IMR-90 (cell line): ENCODE measurements at regions not wholly inside any gene's neighbourhood (a gene's known extent, or its start where the extent isn't known, plus 50 kb on each side); places are given as distances from the start of the nearest gene placed in this dataset.

Source experiments
- ATAC-seq: fragments of 200-7000 bp; cut with Tn5 transposase; 2 replicates; pipeline ENCODE4 v1.9.1; 2020; ENCODE audit warnings: low read depth, mild to moderate bottlenecking, moderate library complexity
- BruUV-seq: library from RNA; stranded (reverse); fragments of 400-500 nt; replicated peaks from 2 replicates; lab custom pipeline; 2021; lab: Mats Ljungman, UMichigan
- CTCF ChIA-PET: fragments of 300-600 bp; formaldehyde crosslinking; extraction: SDS; loops from one replicate; lab custom pipeline; 2021; ENCODE audit warnings: antibody characterized with exemption; lab: Yijun Ruan, JAX
- POLR2A ChIA-PET: fragments of 300-600 bp; sonication (Branson Sonifier 250); formaldehyde crosslinking; loops from one replicate; lab custom pipeline; 2022; ENCODE audit warnings: antibody characterized with exemption; ENCODE audit not compliant: unreplicated experiment; lab: Charles Lee
- DNase-seq: peaks from one replicate; pipeline ENCODE4 v3.0.0; 2013
- H2AFZ ChIP-seq: replicated peaks from 2 replicates; pipeline ENCODE3; 2013; ENCODE audit warnings: low read length, mild to moderate bottlenecking; ENCODE audit not compliant: poor library complexity
- H2AK5ac ChIP-seq: 2 replicates; pipeline ENCODE4 v1.6.1; 2013; ENCODE audit warnings: low read depth, low read length, inconsistent platforms
- H2AK9ac ChIP-seq: replicated peaks from 2 replicates; pipeline ENCODE3; 2013; ENCODE audit warnings: mild to moderate bottlenecking, low read depth, low read length, moderate library complexity; ENCODE audit not compliant: poor library complexity
- H2BK120ac ChIP-seq: 2 replicates; pipeline ENCODE4 v1.6.1; 2013; ENCODE audit warnings: low read depth, low read length, inconsistent platforms
- H2BK15ac ChIP-seq: 3 replicates; pipeline ENCODE4 v1.6.1; 2013; ENCODE audit warnings: low read depth, low read length, inconsistent platforms
- H2BK20ac ChIP-seq: 2 replicates; pipeline ENCODE4 v1.6.1; 2013; ENCODE audit warnings: low read depth, mild to moderate bottlenecking, inconsistent platforms, low read length, moderate library complexity
- H2BK5ac ChIP-seq: 2 replicates; pipeline ENCODE4 v1.6.1; 2013; ENCODE audit warnings: mild to moderate bottlenecking, low read depth, low read length, inconsistent platforms; ENCODE audit not compliant: poor library complexity, severe bottlenecking
- H3K14ac ChIP-seq: replicated peaks from 2 replicates; pipeline ENCODE4 v1.6.1; 2013; ENCODE audit warnings: low read depth, low read length, inconsistent platforms
- H3K18ac ChIP-seq: 2 replicates; pipeline ENCODE4 v1.6.1; 2013; ENCODE audit warnings: low read depth, low read length, control low read depth
- H3K23ac ChIP-seq: 2 replicates; pipeline ENCODE4 v1.6.1; 2013; ENCODE audit warnings: low read depth, low read length, inconsistent platforms
- H3K27ac ChIP-seq: 2 replicates; pipeline ENCODE4 v1.5.1; 2013; ENCODE audit warnings: mild to moderate bottlenecking, control low read depth, low read length; ENCODE audit not compliant: insufficient read depth
- H3K27me3 ChIP-seq: 2 replicates; pipeline ENCODE4 v1.6.1; 2013; ENCODE audit warnings: low read length; ENCODE audit not compliant: control insufficient read depth, insufficient read depth
- H3K36me3 ChIP-seq: 2 replicates; pipeline ENCODE4 v1.6.1; 2013; ENCODE audit warnings: low read length, mixed read lengths; ENCODE audit not compliant: control insufficient read depth, insufficient read depth
- H3K4ac ChIP-seq: 2 replicates; pipeline ENCODE4 v1.6.1; 2013; ENCODE audit warnings: low read depth, low read length, inconsistent platforms
- H3K4me1 ChIP-seq: 2 replicates; pipeline ENCODE4 v1.6.1; 2013; ENCODE audit warnings: low read length, mixed read lengths; ENCODE audit not compliant: control insufficient read depth, insufficient read depth
- H3K4me2 ChIP-seq: 2 replicates; pipeline ENCODE4 v1.6.1; 2013; ENCODE audit warnings: low read depth, mild to moderate bottlenecking, control low read depth, low read length, moderate library complexity
- H3K4me3 ChIP-seq: 2 replicates; pipeline ENCODE4 v1.5.1; 2013; ENCODE audit warnings: low read depth, mild to moderate bottlenecking, control low read depth, low read length, moderate library complexity; ENCODE audit not compliant: insufficient read depth
- H3K56ac ChIP-seq: 2 replicates; pipeline ENCODE4 v1.6.1; 2013; ENCODE audit warnings: low read length, inconsistent platforms; ENCODE audit not compliant: insufficient read depth; ENCODE audit errors: extremely low read depth
- H3K79me1 ChIP-seq, 2 experiments: 2 replicates each; pipeline ENCODE4 v1.6.1; 2013; ENCODE audit warnings: low read length in 2 of 2, inconsistent platforms in 1 of 2, low read depth in 1 of 2
- H3K9ac ChIP-seq: 2 replicates; pipeline ENCODE4 v1.6.1; 2013; ENCODE audit warnings: low read depth, low read length, control low read depth
- H3K9me1 ChIP-seq: 2 replicates; pipeline ENCODE4 v1.6.1; 2013; ENCODE audit warnings: low read length, inconsistent platforms; ENCODE audit not compliant: insufficient read depth
- H3K9me3 ChIP-seq: 2 replicates; pipeline ENCODE4 v1.6.1; 2013; ENCODE audit warnings: low read length; ENCODE audit not compliant: control insufficient read depth, insufficient read depth
- H4K20me1 ChIP-seq: 2 replicates; pipeline ENCODE4 v1.6.1; 2013; ENCODE audit warnings: low read length, inconsistent platforms; ENCODE audit not compliant: insufficient read depth
- H4K5ac ChIP-seq: 2 replicates; pipeline ENCODE4 v1.6.1; 2013; ENCODE audit warnings: mild to moderate bottlenecking, low read depth, low read length, control low read depth
- H4K8ac ChIP-seq, 2 experiments: 2 replicates each; pipeline ENCODE4 v1.6.1; 2013; ENCODE audit warnings: low read depth in 2 of 2, low read length in 2 of 2, control low read depth in 1 of 2, inconsistent platforms in 1 of 2
- H4K91ac ChIP-seq: 2 replicates; pipeline ENCODE4 v1.6.1; 2013; ENCODE audit warnings: low read depth, low read length, inconsistent platforms; ENCODE audit not compliant: insufficient read depth
- BHLHE40 ChIP-seq: fragments of 150-350 bp; IDR thresholded peaks from 2 replicates; pipeline ENCODE4 v1.6.1; 2016; ENCODE audit warnings: mild to moderate bottlenecking, low read depth, low read length
- CEBPB ChIP-seq: IDR thresholded peaks from 2 replicates; pipeline ENCODE4 v1.6.1; 2012; ENCODE audit warnings: low read depth, low read length, improper control_type of control experiment
- FOS ChIP-seq: fragments of 150-350 bp; IDR thresholded peaks from 2 replicates; pipeline ENCODE4 v1.6.1; 2016; ENCODE audit warnings: low read depth, low read length
- MAFK ChIP-seq: IDR thresholded peaks from 2 replicates; pipeline ENCODE4 v1.6.1; 2012; ENCODE audit warnings: low read depth, low read length, improper control_type of control experiment
- MAZ ChIP-seq: IDR thresholded peaks from 2 replicates; pipeline ENCODE4 v1.6.1; 2012; ENCODE audit warnings: low read depth, mild to moderate bottlenecking, low read length, improper control_type of control experiment, moderate library complexity, borderline replicate concordance
- MXI1 ChIP-seq: IDR thresholded peaks from 2 replicates; pipeline ENCODE4 v1.6.1; 2012; ENCODE audit warnings: low read depth, mild to moderate bottlenecking, low read length, moderate library complexity, borderline replicate concordance
- NFE2L2 ChIP-seq: fragments of 150-350 bp; IDR thresholded peaks from 2 replicates; pipeline ENCODE4 v1.6.1; 2016; ENCODE audit warnings: low read depth, mild to moderate bottlenecking, low read length
- POLR2A ChIP-seq: IDR thresholded peaks from 2 replicates; pipeline ENCODE4 v1.6.1; 2012; ENCODE audit warnings: mild to moderate bottlenecking, low read depth, low read length
- RFX5 ChIP-seq: IDR thresholded peaks from 2 replicates; pipeline ENCODE4 v1.8.0; 2012; ENCODE audit warnings: low read depth, mild to moderate bottlenecking, low read length, moderate library complexity
- SMC3 ChIP-seq: fragments of 150-350 bp; IDR thresholded peaks from 2 replicates; pipeline ENCODE4 v1.6.1; 2016; ENCODE audit warnings: low read depth, mild to moderate bottlenecking, antibody characterized with exemption, low read length, moderate library complexity
- WGBS, 2 experiments: methylation state at CpG; one replicate each; pipeline versions ENCODE4 v1.1.5 to v1.1.7; 2013; ENCODE audit warnings: missing lambda C conversion rate in 2 of 2; ENCODE audit not compliant: insufficient read length in 1 of 2; ENCODE audit errors: extremely low coverage in 2 of 2; 5-methylcytosine and 5-hydroxymethylcytosine counted together
- dilution Hi-C: fragments of 300-500 bp; cut with HindIII; formaldehyde crosslinking; loops from one replicate; pipeline ENCODE4 v1.14.3; 2018; ENCODE audit warnings: low sequenced_read_pairs; ENCODE audit not compliant: unreplicated experiment
- in situ Hi-C: fragments of 300-500 bp; cut with MboI; formaldehyde crosslinking; loops from 3 replicates; pipeline ENCODE4 v1.14.3; 2019; ENCODE audit warnings: low sequenced_read_pairs, inconsistent platforms, mixed read lengths
- intact Hi-C: fragments of 100-400 bp; cut with micrococcal nuclease; formaldehyde crosslinking; loops from 2 replicates; pipeline ENCODE4 v1.10.0; 2022
- TF ChIP-seq, protein P1 (sequence below): fragments of 150-350 bp; IDR thresholded peaks from 2 replicates; pipeline ENCODE4 v1.6.1; 2017; ENCODE audit warnings: mild to moderate bottlenecking, antibody characterized with exemption, low read length, low read depth
- TF ChIP-seq, protein P2 (sequence below): fragments of 150-350 bp; IDR thresholded peaks from 2 replicates; pipeline ENCODE4 v1.6.1; 2016; ENCODE audit warnings: low read depth, mild to moderate bottlenecking, low read length, moderate library complexity, borderline replicate concordance

DNA sequence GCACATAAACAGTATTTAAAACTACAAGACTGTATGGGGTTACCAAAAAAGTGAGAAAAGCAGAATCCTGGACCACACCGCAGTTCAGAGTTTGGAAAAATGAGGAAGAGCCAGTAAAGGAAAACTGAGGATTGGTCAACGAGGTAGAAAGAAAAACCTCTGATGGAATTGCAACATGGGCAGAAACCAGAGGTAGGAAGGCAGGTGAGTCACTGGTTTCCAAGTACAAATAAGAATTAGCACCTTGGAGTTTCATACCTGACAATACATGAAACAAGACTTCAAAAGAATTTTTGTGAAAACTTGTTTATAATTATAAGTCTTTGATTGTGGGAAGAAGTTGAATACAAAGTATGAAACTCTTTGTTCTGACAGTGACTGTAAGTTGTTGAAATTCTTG lies 533.7 kb upstream of the DAB1 start:
- no peak overlapping the region for H2BK120ac ChIP-seq
- H3K23ac ChIP-seq = no peak overlapping the region
- no peak overlapping the region for H2AK9ac ChIP-seq
- no peak overlapping the region for H2BK5ac ChIP-seq
- in situ Hi-C loops = no loop called here
- H4K20me1 ChIP-seq = no peaks in the 10 kb centered on the region
- H2BK15ac ChIP-seq = no peak overlapping the region
- H2BK20ac ChIP-seq = no peak overlapping the region
- H3K14ac ChIP-seq = no peak overlapping the region
- no peak overlapping the region for H3K18ac ChIP-seq
- no peak overlapping the region for H2AFZ ChIP-seq
- no peaks in the 10 kb centered on the region for H3K4me1 ChIP-seq
- dilution Hi-C loops = no loop called here
- H2AK5ac ChIP-seq = no peak overlapping the region
- H3K4me2 ChIP-seq = no peak overlapping the region
- intact Hi-C loops = no loop called here
- POLR2A ChIA-PET = no interaction called here
- no peak overlapping the region for H4K91ac ChIP-seq
- CTCF ChIA-PET = no interaction called here
- no TSS peak for BruUV-seq
- no peak overlapping the region for H3K9ac ChIP-seq
- H3K4me3 ChIP-seq = no peak overlapping the region
- no peaks in the 10 kb centered on the region for H3K36me3 ChIP-seq
- no peak overlapping the region for H4K8ac ChIP-seq
- H3K56ac ChIP-seq = no peak overlapping the region
- H3K79me1 ChIP-seq = no peaks in the 10 kb centered on the region
- DNase-seq (no peak), ATAC-seq (no peak)
- no peak for TF ChIP-seq BHLHE40
- no peak for TF ChIP-seq POLR2A
- TF ChIP-seq NFE2L2 = no peak
- no peak for TF ChIP-seq SMC3
- TF ChIP-seq CEBPB = no peak
- no peak for TF ChIP-seq MXI1
- no peak for TF ChIP-seq MAZ
- no peak for TF ChIP-seq RFX5
- no peak for TF ChIP-seq MAFK
- TF ChIP-seq FOS = no peak
- TF ChIP-seq, protein P1, sequence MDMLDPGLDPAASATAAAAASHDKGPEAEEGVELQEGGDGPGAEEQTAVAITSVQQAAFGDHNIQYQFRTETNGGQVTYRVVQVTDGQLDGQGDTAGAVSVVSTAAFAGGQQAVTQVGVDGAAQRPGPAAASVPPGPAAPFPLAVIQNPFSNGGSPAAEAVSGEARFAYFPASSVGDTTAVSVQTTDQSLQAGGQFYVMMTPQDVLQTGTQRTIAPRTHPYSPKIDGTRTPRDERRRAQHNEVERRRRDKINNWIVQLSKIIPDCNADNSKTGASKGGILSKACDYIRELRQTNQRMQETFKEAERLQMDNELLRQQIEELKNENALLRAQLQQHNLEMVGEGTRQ = no peak
- TF ChIP-seq, protein P2, sequence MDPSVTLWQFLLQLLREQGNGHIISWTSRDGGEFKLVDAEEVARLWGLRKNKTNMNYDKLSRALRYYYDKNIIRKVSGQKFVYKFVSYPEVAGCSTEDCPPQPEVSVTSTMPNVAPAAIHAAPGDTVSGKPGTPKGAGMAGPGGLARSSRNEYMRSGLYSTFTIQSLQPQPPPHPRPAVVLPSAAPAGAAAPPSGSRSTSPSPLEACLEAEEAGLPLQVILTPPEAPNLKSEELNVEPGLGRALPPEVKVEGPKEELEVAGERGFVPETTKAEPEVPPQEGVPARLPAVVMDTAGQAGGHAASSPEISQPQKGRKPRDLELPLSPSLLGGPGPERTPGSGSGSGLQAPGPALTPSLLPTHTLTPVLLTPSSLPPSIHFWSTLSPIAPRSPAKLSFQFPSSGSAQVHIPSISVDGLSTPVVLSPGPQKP = no peak
- no peak overlapping the region for H4K5ac ChIP-seq
- no peaks in the 10 kb centered on the region for H3K27me3 ChIP-seq
- no peak overlapping the region for H3K27ac ChIP-seq
- 0 out of 2 replicates have a peak, but pooled peaks cover 2% of the 10 kb centered on the region for H3K9me3 ChIP-seq
- H3K9me1 ChIP-seq = no peaks in the 10 kb centered on the region
- H3K4ac ChIP-seq = no peak overlapping the region
- WGBS, 2 experiments = no CpG with 5 or more reads among the region's 2 CpGs
